HG02763 (cell line): ENCODE measurements at regions not wholly inside any gene's neighbourhood (a gene's known extent, or its start where the extent isn't known, plus 50 kb on each side); places are given as distances from the start of the nearest gene placed in this dataset.

Experiments
- ATAC-seq: cut with Tn5 transposase; IDR thresholded peaks from one replicate; pipeline ENCODE4 v1.9.1; 2021; ENCODE audit warnings: mild to moderate bottlenecking, moderate library complexity; ENCODE audit not compliant: unreplicated experiment

DNA sequence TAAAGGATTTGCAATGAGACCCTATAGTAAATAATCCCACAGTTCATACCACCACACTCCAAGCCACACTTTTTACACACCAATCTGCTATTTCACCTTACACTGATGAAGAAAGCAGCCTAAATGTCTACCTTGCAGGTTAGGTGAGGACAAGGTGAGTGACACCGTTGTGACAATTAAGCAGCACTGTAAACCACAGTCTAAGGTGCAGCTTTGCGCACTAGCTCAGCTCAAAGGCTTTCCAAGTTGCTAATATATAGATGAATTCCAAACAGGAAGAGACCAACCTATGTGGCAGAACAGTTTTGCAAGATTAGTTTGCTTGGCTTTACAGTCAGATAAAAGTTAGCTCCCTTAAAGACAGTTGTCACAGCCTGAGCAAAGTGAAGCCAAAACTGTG lies 429.5 kb upstream of the MARCKS start:
- ATAC-seq: no peak

DNA sequence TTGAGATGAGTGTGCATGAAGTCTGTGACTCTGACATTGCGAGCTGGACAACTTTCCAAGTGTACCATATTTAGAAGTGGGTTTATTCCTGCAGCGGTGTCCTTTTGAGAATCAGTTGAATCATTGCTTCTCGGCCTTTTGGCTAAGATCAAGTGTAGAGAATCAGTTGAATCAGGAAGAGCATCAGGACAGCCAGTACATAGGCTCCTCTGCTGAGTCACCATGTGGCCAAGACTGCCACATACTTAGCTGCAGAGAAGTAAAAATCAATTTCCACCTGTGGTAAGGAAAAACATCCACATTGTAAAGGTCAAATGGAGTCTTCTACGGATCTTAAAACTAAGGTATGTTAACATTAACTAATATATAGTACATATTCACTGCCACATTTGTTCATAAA lies 428.4 kb upstream of the MARCKS start:
- no peak for ATAC-seq

GRCh38 chr6:113432521-113433334 lies 424.4 kb upstream of the MARCKS start:
- ATAC-seq: no peak

DNA sequence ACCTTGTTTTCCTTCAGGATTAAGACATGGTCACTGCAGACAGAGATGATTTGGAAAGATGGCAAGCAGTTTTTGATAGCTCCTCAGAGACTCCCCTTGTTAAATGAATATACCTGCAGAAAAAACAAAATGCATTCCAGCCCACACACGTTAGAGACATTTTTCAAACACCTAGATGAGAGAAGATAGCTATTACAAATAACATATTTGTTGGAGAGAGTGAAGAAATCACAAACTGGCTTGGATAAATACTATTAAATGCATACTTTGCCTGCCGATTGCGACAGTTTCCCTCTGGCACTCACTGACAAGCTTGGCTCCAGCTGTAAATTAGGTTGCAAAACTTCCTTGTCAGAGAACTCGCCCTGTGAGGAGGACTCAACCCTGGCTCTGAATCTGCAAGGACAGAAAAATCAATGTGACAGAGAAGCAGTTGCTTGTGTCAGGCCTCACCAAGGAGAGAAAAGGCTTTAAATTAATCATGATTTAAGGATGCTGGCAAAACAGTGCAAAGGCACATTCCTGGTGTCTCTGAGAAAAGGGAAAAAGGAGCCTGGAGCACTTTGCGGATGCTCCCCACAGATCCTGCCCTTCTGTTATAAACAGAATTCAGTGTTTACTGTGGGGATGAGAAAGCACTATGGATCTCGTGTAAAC lies 423.7 kb upstream of the MARCKS start:
- no peak for ATAC-seq

DNA sequence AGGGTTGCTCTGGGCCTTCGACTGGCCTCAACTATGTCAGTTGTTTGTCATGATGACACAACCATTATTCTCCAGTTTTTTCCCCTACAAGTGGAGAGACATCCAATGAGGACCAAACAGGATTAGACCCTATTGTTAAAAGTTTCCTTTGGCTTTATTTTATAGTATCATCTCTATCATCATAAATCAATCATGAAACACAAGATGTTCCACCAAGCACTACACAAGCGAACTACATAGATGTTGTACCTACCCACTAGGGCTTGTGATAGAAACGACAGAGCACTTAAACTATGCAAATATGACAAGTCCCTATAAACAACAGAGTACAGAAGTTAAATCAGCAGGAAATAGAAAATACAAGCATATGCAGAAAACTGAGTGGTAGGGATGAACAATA lies 422.5 kb upstream of the MARCKS start:
- ATAC-seq: no peak

- ATAC-seq: no peak
Observed at GRCh38 chr6:113437566-113437965, 419.6 kb upstream of the MARCKS start.

- no peak for ATAC-seq
Observed at GRCh38 chr6:113439866-113440265, 417.3 kb upstream of the MARCKS start.

- no peak for ATAC-seq
Observed at GRCh38 chr6:113442040-113442439, 415.1 kb upstream of the MARCKS start.

- ATAC-seq: no peak
Observed at GRCh38 chr6:113445201-113445600, 411.9 kb upstream of the MARCKS start.

DNA sequence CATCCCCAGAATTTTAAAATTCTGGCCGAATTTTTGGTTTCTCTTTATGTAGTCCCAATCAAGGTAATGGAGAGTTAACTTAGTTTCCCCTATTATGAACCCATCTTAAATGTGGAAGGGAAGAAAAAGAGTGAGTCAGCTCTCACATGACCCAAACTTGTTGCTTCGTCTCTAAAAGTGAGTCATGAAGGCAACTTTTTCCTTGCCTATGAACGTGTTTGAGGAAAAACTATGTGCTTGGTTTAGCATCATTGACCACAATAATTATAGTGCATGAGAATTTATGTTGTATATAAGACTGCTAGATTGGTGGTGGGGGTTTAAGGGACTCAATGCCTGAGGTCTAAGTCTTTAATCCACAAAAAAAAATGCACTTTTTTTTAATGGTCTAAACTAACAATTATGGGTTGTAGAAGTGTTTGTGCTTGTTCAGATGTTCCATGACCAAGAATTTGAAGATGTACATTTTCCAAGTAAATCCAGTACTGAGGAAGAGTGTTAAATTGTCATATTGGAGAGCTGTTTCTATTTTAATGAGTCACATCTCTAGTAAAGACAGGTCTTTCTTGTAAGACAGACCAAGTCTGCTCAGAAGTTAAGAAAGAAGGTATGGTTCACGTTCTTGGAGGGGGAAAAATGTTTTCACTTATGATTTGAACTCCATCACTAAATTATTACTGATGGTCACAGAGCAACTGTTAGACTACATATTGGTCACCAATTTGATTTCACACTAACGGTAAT lies 409.9 kb upstream of the MARCKS start:
- ATAC-seq: no peak

GRCh38 chr6:113449051-113449450 lies 408.1 kb upstream of the MARCKS start:
- no peak for ATAC-seq

DNA sequence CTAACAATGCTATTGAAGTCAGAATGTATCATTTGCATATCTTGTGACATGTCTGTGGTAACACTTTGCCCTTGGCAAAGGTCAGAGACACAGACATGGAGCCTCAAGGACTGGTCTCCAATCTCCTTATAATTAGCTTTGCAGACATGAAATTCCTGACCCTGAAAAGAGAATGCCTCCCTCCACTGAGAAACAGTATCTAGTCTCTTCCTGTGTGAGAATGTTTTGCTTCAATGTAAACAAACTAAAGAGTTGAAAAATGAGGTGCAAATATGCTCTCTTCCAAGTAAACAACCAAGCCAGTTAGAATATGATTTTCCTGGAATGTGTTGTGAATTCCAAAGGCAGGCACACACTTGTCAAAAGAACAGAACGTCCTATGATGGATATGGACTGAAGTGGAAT lies 407.1 kb upstream of the MARCKS start:
- no peak for ATAC-seq

DNA sequence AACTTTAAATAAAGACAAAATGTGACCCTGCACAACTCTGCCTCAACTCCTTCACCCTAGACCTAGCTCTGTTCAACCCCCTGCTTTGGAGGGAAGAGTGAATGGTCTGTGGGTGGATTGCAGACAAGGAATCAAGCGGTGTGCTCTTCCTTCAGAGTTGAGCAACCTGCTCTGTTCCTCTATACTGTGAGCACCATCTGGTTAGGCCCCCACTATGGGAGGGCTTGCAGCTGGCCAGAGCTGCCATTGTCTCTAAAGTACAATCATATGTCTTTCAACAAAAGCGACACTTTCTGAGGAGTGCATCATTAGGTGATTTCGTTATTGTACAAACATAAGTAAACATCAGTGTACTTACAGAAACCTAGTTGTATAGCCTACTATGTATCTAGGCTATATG lies 406.1 kb upstream of the MARCKS start:
- no peak for ATAC-seq

- no peak for ATAC-seq
Observed at GRCh38 chr6:113457198-113457597, 399.9 kb upstream of the MARCKS start.

DNA sequence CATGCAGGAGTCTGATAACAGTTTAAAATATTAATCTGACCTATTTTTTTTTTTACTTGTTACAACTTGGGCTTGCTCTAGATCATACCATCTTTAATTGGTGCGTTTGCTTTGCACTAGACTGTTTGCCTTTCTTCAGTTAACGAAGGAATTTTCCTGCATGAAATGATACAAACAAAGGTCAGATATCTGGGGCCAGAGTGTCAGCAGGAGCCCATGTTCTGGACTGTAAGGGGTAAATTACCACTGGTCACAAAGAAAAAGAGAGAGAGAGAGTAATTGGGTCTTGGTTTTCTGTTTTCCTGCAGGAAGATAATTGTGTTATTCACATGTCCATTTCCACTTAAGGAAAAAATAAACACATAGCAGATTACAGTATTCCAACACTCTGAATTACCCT lies 399.4 kb upstream of the MARCKS start:
- ATAC-seq: no peak

DNA sequence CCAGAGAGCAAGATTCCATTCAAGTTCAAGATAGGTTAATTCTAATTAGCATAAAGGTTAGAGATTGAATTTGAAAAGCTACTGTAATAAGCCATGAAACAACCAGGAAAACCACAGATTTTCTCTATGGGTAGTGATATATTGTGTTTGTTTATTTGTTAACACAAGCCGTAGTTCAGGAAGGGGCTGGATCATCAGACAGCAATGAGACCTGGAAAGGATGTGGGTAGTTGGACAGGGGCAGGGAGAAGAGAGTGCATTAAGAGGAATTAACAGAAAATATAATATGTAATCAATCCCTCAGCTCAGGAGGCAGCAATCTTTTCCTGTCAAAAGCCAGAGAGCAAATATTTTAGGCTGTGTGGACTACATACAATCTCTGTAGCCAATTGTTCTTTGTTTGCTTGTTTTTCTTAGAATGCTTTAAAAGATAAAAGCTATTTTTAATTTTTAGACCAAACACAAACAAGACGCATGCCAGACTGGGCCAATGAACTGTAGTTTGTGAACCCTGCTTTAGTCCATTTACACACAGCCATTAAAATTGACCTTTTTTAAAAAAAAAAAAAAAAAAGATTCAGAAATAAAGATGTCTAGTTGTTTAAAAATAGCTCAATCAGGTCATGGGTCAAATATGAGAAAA lies 398.7 kb upstream of the MARCKS start:
- no peak for ATAC-seq

DNA sequence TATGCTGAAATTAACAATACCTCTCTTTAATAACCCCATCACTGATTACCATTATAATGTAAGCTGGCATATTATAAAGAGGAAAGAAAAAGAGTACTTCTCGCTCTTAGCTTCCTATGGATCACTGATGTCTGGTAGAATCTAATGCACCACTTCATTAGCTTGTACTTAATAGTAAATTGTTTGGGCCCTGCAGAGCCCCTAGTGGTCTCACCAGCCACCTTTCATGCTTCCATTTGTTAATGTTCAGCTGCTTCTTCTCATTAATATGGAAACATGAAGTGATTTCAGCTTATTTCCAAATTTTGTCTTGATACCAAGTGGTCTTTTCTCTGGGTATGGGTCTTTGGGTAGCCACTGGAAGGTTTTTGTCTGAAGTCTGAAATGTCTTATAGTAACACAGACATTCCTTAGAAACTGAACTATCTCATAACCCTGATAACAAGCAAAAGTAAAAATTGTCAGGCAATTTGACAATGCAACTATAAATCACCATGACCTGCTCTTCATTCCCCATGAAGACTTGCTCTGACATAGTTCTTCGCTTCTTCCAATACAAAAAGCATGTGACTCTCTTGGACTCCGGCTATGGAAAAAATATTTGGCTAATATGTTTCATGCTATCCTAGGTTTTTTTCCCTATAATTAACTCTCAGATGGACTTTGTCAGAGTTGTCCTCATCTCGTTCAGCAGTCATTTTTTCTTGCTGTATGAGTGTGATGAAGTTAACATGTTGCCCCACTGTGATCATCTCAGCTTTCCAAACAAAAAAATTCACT lies 395.8 kb upstream of the MARCKS start:
- ATAC-seq: no peak

DNA sequence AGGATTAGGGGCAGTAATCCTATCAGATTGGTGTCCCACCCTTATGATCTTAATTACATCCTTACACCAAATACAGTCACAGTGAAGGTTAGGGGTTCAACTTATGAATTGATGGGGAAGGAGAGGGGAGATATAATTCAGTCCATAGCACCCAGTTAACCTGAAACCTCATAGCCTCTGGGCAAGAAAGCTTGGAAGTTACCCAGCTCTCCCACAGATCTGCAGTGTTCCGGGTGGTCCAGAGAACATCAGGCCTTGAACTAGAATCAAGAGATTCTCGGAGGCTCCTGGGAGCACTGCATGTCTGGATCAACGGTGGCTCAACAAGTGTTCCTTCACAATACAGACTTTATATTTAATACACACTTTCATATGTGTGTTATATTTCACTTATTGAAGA lies 392.6 kb upstream of the MARCKS start:
- ATAC-seq: no peak

DNA sequence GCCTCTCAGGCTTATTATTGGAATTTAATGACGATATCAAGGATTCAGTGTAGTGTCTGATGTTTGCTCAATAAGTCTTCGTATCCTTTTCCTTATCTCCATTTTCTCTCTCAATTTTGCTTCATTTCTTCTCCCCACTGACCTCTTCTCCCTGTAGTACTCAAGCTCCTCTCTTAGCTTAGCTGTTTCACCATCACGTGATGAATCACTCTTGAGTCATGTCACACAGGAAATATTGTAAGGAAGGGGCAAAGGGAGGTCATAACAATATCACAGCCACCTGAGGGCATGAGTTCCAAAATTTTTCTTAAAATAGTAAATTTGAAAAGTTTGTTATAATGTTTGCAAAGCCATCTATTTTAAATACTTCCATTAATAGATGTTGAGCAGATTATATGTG lies 392.2 kb upstream of the MARCKS start:
- ATAC-seq: no peak

DNA sequence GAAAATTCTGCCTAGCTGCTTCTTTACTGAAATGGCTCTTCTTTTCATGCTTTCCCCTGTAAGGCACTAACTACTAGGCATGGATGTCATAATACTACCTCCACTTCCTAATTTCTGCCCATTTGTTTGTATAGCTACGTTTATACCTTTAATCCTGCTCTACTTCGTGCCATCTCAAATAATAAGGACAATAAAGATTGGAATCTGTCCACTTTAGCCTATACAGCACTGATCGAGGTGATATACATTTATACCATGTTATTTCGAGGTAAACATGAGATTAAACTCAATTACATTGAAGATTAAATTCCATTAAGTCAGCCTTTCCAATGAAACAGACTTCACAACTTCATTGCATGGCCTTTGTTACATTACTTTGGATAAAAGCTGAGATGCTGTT lies 390.6 kb upstream of the MARCKS start:
- ATAC-seq: no peak

DNA sequence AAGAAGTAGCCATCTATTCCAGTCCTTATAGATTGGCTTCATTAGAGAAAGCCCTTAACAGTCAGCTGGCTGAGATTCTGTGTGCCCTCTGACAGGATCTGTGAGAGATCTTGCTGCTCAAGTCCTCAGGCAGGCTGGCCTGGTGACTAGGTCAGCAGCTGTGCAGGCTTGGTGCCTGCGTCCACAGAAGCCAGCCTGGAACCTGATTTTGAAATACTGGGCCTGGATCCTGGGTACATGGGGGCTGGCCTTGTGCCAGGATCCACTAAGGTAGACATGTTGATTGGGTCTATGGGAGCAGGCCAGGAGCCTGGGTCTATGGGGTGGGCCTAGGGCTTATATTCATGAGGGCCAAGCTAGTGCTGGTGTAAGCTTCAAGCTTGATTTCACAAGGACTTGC lies 381.8 kb upstream of the MARCKS start:
- ATAC-seq: no peak
